ENCODE measurements at regions not wholly inside any gene's neighbourhood (a gene's known extent, or its start where the extent isn't known, plus 50 kb on each side); places are given as distances from the start of the nearest gene placed in this dataset.

DNA sequence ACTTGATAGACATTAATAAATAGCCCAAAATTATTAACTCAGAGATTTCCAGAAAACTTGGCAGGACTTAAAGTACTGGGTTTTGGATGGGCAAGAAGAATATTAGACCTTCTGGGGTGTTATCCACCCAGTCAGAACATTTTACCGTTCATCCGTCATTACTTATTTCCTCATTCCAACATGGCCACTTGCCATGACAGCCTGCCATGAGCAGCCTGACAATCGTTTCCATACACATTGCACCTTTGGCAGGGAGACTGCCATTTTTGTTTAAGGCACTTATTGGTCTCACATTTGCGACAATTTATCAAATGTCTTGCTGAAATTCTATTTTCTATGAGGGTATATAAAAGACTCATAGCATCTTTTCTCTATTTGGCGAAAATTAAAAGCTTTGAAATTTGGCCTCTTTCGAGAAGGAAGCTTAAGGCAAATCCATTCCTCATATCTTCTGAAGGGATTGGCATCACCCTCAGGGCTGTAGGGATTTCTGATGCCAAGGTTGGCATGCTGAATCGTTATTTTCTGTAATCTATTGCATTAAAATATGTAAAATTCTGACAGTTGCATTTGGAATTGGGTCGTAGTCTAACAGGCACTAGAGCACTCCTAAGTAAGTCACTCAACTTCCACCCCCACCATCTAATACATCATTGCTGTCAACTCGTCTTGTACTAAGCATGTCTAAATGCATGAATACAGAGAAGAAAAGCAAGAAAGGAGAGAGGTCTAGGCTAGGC, 406.3 kb upstream of the PIK3C3 start:
- DNase-seq (ENCODE audit: low spot score) (no peak), FAIRE-seq (no peak)

DNA sequence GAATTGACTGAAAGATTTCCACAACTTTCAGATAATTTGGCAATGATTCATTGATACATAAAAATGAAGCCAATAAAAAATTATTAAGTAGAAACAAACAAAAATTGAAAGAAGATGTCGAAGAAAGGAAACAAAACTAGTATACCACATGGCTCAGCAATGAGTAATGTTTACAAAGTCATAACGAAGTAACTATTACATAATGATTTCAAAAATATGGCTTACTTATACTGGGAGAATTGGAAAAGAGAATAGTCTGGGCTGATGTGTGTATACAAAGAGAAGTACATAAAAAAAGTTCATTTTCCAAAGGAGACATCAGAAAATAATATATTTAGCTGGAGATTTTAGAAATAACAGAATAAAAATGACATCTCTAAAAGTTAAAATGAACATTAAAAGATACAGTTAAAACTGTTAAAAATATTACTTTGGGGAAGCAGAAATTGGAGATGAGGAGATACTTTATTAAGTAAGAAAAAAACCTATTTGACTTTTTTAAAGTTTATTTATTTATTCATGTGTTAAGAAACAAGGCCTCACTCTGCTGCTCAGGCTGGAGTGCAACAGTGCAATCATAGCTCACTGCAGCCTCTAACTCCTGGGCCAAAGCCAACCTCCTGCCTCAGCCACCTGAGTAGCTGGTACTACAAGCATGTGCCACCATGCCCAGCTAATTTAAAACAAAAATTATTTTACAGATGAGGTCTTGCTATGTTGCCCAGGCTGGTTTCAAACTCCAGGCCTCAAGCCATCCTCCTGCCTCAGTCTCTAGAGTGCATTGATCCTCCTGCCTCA, 409.7 kb upstream of the PIK3C3 start:
- DNase-seq (ENCODE audit: low spot score) (no peak), FAIRE-seq (no peak)

DNA sequence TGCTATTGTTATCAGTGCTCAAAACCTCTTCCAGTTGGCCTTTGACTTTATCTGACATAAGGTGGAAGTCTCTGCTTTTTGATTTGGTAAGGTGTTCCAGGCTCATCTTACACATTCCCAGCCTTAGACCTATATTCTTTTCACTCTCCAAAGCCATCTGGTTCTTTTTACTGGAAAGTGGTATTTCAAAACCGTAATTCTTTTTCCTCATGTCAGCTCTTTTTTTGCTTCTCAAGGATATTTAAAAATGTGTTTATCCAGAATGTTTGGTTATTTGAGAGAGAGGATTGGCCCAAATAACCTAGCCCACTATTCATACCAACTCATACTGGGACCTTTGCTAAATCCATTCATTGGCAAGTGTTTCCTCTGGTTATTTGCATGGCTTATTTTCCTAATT, 411.2 kb upstream of the PIK3C3 start:
- no peak for FAIRE-seq
- no peak for DNase-seq (ENCODE audit: low spot score)

DNA sequence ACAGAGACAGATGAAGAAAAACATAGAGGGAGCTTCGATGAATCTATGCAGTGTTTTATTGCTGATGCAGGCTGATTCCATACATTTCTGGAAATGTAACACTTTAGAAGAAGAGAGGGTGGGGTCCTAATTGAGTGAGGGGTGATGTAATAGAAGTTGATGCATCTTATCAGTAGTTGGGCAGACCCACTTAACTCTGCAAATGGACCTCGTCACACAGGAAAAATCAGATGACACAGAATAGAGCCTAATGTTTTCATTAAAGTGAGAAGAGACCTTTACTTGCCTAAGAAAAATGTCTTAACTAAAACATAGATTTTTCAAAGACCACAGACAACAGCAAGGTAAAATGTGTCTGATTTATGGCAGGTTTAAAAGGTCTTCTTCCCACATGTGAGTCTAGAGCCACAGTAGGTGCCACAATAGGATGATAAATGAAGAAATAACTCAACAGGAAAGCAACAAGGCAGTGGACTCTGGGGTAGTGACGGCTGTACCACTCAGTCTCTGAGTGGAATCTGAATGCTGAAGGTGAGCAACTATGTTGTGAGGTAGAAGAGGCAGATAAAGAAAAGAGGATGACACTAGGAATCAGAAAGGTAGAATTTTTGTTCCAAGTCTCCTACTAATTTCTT, 414.7 kb upstream of the PIK3C3 start:
- FAIRE-seq (no peak), DNase-seq (ENCODE audit: low spot score) (no peak)

DNA sequence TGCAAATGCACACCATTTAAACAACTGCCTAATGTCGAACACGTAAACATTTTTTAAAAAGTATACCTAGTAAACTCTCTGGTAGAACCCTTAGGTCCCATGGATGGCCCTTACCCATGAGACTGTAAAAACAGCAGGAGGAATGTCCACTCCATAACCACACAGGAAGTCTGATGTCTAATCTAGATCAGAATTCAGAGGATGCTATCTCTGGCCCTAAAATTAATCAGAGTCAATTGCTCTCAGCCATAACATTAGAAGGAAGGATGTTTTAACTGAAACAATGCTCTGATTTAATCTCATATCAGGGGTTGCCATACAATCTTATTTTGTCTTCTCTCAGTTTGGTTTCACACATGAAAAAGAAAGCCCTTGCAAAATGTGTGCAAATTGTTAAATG, 416.3 kb upstream of the PIK3C3 start:
- no peak for FAIRE-seq
- DNase-seq (ENCODE audit: low spot score) = no peak

- no peak for DNase-seq (ENCODE audit: low spot score)
- no peak for FAIRE-seq
Observed at GRCh38 chr18:41537666-41538065, 417.4 kb upstream of the PIK3C3 start.

- peak; percentile 4 for DNase-seq (ENCODE audit: low spot score)
- no peak for FAIRE-seq
Observed at GRCh38 chr18:41532344-41533086, 422.5 kb upstream of the PIK3C3 start.

- FAIRE-seq = no peak
- no peak for DNase-seq (ENCODE audit: low spot score)
Observed at GRCh38 chr18:41530970-41531369, 424.1 kb upstream of the PIK3C3 start.

DNA sequence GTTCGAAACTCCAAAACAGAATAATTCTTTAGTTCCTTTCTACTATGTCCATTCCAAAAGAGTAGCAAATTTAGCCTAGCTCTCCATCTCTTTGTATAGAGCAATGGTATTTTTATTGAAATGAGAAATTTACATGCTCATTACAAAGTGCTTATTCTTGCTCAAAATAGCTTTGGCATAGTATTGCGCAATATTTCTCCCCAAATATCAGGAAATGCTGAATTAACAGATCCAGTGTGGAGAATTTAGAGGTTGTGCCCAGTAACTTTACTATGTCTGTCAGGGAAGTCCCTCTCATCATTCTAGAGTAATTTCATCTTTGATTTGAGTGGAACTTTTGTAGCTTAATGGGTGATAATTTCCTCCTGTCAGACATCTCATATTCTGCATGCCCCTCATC, 425.9 kb upstream of the PIK3C3 start:
- no peak for FAIRE-seq

DNA sequence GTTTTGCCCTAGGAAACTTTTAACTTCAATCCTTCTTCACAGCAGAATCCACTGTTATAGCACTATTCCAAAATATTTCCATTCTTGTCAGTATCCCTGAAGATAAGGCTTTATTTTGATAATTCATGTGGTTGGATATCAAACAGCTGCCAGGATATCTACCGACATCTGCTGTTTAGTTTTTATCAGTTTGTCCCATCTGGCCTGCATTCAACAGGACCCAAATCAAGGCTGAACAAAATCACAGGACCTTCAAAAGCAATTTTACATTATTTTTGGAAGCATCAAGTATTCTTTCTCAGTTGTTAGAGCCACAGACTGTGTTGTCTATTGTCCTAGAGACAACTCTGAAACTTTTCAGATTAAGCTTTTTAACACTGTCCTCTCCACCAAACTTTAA, 429.0 kb upstream of the PIK3C3 start:
- no peak for FAIRE-seq
- DNase-seq (ENCODE audit: low spot score) = no peak

More for the DNA sequence above, 425.9 kb upstream of the PIK3C3 start:
- DNase-seq (ENCODE audit: low spot score) = no peak

DNA sequence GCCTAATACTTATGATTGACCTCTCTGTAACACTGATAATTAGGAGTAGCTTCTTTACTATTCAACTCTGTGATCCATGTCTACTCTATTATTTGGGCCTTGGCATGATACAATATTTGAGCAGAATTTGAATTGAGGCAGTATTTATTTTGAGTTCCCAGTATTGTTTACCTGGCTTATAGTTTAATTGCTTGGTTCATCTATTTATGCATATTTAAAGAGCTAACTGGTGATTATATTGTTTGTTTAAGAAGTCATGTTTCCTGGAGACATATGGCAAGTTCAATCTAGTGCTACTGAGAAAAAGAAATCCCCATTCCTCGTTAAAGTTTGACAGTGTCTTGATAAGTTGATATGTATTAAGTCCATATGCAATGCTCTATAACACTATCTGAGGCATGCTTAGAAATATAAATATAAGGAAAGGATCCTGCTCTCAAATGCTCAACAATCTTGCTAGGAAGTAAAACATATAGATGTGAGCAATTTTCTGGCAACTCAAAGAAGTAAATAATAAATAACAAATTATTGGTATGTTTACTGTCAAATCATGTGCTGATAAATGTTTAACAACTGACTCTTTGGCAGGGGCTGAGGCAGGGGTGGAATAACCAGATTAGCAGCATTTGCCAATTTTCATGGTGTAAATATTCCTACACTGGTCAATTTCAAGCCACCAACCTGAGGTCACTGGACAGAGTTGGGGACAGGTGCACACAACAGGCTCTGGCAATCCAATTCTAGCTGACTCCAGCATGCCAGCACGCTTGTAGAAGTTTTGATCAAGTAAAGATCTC, 430.2 kb upstream of the PIK3C3 start:
- FAIRE-seq (no peak), DNase-seq (ENCODE audit: low spot score) (no peak)

- DNase-seq (ENCODE audit: low spot score) = no peak
- no peak for FAIRE-seq
Observed at GRCh38 chr18:41517142-41517541, 437.9 kb upstream of the PIK3C3 start.

GRCh38 chr18:41513438-41513837, 441.6 kb upstream of the PIK3C3 start:
- DNase-seq (ENCODE audit: low spot score) = no peak
- FAIRE-seq = no peak

GRCh38 chr18:41504316-41504715, 450.7 kb upstream of the PIK3C3 start:
- DNase-seq (ENCODE audit: low spot score) (no peak), FAIRE-seq (no peak)

GRCh38 chr18:41501848-41502247, 453.2 kb upstream of the PIK3C3 start:
- FAIRE-seq = no peak
- no peak for DNase-seq (ENCODE audit: low spot score)

GRCh38 chr18:41499345-41499744, 455.7 kb upstream of the PIK3C3 start:
- DNase-seq (ENCODE audit: low spot score) (no peak), FAIRE-seq (no peak)

- no peak for FAIRE-seq
- no peak for DNase-seq (ENCODE audit: low spot score)
Observed at GRCh38 chr18:41490861-41491260, 464.2 kb upstream of the PIK3C3 start.

DNA sequence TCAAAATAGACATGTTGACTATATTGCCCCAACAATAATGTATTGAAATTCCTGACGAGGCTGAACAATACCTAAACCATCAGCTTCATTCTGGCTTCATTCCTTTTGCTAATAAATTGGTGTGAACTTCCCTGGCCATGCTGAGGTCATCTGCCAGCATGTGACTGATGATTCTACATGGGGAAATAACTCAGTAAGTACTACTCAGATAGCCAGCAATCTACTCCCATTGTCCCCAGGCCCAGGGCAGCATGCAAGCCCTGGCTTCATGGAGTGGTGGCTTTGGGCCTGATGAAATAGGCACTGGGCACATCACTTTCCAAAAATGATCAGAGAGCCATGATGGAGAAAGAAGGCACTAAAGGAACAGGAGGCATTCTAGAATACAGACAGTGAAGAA, 468.5 kb upstream of the PIK3C3 start:
- no peak for FAIRE-seq

GRCh38 chr18:41484069-41484468, 471.0 kb upstream of the PIK3C3 start:
- FAIRE-seq = no peak
- DNase-seq (ENCODE audit: low spot score) = no peak

More for the DNA sequence above, 468.5 kb upstream of the PIK3C3 start:
- no peak for DNase-seq (ENCODE audit: low spot score)

GRCh38 chr18:41482501-41482900, 472.5 kb upstream of the PIK3C3 start:
- DNase-seq (ENCODE audit: low spot score) (no peak), FAIRE-seq (no peak)
